ENCODE measurements at regions not wholly inside any gene's neighbourhood (a gene's known extent, or its start where the extent isn't known, plus 50 kb on each side); places are given as distances from the start of the nearest gene placed in this dataset.

GRCh38 chr10:3924344-3924743 is 139.3 kb upstream of the KLF6 start:
- H3K9me1 ChIP-seq (replicated peaks; ENCODE audit: control insufficient read depth, extremely low read depth, insufficient read depth, low read length): no peaks in the 10 kb centered on the region
- peak overlapping the region; percentile 99 for H3K27ac ChIP-seq (ENCODE audit: insufficient read depth, low read depth, low read length)
- H3K79me2 ChIP-seq (ENCODE audit: control insufficient read depth, insufficient read depth, low read length): no peaks in the 10 kb centered on the region
- H3K9me3 ChIP-seq (replicated peaks; ENCODE audit: control insufficient read depth, insufficient read depth, low read length): no peaks in the 10 kb centered on the region
- dilution Hi-C loops (cut with MboI; ENCODE audit: extremely low pct_ligation_motif_present, low sequenced_read_pairs): no loop called here
- ChIA-PET POLR2A (interaction anchor here (0.8 to 1.2 kb wide), 6 partner anchors 29 to 318 kb away, joined by 3 to 7 read pairs (median 3); partner anchors contain the start of gene KLF6), CTCF (interaction anchor here (1.2 to 1.8 kb wide), 6 partner anchors 12 to 847 kb away, joined by 3 to 6 read pairs (median 4); partner anchors contain the start of gene KLF6)
- no peaks in the 10 kb centered on the region for H4K20me1 ChIP-seq (replicated peaks; ENCODE audit: control insufficient read depth, extremely low read depth, insufficient read depth, low read length)
- H3K4me1 ChIP-seq (ENCODE audit: control insufficient read depth, extremely low read depth, insufficient read depth, low read length): peaks cover 29% of the 10 kb centered on the region
- peak overlapping the region; percentile 63 for H3K4me2 ChIP-seq (ENCODE audit: insufficient read depth, low read length)
- H3K9ac ChIP-seq (replicated peaks; ENCODE audit: extremely low read depth, insufficient read depth, low read length): peak overlapping the region; percentile 66
- peak; percentile 93 for FAIRE-seq
- intact Hi-C loops (cut with micrococcal nuclease): loop anchor here (1.0 to 10.0 kb wide), 13 partner anchors 29 to 847 kb away; no protein-coding TSS in a partner anchor
- H3K36me3 ChIP-seq (ENCODE audit: control insufficient read depth in 2 of 2, extremely low read depth in 1 of 2, insufficient read depth in 2 of 2, low read length in 2 of 2): no peaks in the 10 kb centered on the region
- BruUV-seq (replicated peaks): no TSS peak
- H3K4me3 ChIP-seq (replicated peaks in 1 of 3; ENCODE audit: insufficient read depth in 1 of 3, low read depth in 1 of 3, low read length in 3 of 3): no peak overlapping the region
- TF ChIP-seq MAX (IDR thresholded peaks at IDR 0.05; ENCODE audit: insufficient read depth, insufficient read length): no peak
- peak; percentile 99 for TF ChIP-seq FOS (IDR thresholded peaks at IDR 0.05; ENCODE audit: borderline replicate concordance, insufficient read depth, low read length)
- TF ChIP-seq GATA2 (IDR thresholded peaks at IDR 0.05; ENCODE audit: insufficient read depth, insufficient read length, low read depth, low read length): peak; percentile 62
- TF ChIP-seq JUN (IDR thresholded peaks at IDR 0.05; ENCODE audit: borderline replicate concordance, insufficient read depth, insufficient read length, low read depth): peak; percentile 98
- no peak for TF ChIP-seq CTCF (IDR thresholded peaks at IDR 0.05; ENCODE audit: extremely low read depth in 1 of 2, insufficient read depth in 1 of 2, low read depth in 1 of 2, low read length in 2 of 2)
- peak; percentile 94 for TF ChIP-seq POLR2AphosphoS5 (IDR thresholded peaks at IDR 0.05; ENCODE audit: insufficient read depth, low read depth, low read length)
- peak; percentile 32 for TF ChIP-seq POLR2A (IDR thresholded peaks at IDR 0.05; ENCODE audit: low read depth, low read length)
- peak; percentile 66 for TF ChIP-seq MYC (IDR thresholded peaks at IDR 0.05; ENCODE audit: low read depth, low read length)
- TF ChIP-seq EZH2 (IDR thresholded peaks at IDR 0.05; ENCODE audit: borderline replicate concordance, low read depth, low read length, severe bottlenecking): no peak
- no peak overlapping the region for H2AFZ ChIP-seq (ENCODE audit: low read depth, low read length)
- no peaks in the 10 kb centered on the region for H3K27me3 ChIP-seq (ENCODE audit: control insufficient read depth in 2 of 2, insufficient read depth in 2 of 2, low read length in 2 of 2)
- peak; percentile 98 for DNase-seq (ENCODE audit: low read depth, low spot score)
